ENCODE measurements at regions not wholly inside any gene's neighbourhood (a gene's known extent, or its start where the extent isn't known, plus 50 kb on each side); places are given as distances from the start of the nearest gene placed in this dataset.

DNA sequence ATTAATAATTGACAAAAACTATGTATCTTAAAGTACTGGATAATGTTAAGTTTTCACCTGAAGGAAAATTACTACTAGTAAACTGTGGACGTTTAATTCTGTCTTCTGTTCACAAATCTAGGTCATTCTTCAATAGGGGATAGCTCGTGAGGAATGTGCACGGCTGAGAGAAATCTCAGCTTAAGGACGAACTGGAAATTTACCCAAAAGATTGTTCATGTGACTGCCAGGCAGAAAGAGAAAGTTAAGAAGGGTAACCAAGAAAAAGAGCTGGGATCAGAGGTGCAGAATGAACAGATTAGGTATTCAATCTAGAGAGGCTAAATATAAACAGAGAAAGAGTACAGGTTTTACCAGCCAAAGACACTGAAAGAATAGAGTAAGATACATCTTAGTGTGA, 245.3 kb downstream of the CASP12 start:
- DNase-seq: no peak

DNA sequence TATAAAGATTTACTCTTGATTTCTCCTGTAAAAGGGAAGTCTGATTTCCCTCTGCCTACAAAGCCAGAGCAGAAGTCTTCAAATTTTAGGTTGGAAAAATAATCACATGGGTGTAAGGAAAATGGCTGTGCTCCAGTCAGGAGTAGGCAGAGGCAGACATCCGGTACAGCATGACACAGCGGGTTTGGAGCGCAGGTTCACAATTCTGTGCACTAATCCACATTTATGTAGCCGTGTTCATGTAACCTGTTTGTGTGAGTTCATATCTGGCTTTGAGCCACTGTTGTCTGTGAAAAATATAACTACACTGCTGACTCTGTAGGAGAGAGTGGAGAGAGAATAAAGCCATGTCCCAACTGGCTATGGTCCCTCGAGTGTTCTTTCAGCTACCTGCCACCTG, 248.0 kb downstream of the CASP12 start:
- DNase-seq: no peak

DNA sequence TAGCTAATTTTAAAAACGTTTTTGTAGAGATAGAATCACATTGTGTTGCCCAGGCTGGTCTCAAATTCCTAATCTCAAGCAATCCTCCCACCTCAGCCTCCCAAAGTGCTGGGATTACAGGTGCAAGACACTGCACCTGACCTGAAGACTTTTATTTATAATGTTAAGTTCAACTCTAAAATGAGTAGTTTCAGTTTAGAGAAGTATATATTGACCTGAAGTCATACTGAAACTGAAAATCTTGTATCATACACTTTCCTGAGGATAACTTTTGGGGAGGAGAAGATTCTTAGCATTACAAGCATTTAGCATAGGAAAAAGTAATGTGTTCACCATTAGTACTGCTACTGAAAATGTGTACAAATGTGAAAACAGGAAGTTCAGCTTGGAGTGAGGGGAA, 249.3 kb downstream of the CASP12 start:
- DNase-seq: no peak

DNA sequence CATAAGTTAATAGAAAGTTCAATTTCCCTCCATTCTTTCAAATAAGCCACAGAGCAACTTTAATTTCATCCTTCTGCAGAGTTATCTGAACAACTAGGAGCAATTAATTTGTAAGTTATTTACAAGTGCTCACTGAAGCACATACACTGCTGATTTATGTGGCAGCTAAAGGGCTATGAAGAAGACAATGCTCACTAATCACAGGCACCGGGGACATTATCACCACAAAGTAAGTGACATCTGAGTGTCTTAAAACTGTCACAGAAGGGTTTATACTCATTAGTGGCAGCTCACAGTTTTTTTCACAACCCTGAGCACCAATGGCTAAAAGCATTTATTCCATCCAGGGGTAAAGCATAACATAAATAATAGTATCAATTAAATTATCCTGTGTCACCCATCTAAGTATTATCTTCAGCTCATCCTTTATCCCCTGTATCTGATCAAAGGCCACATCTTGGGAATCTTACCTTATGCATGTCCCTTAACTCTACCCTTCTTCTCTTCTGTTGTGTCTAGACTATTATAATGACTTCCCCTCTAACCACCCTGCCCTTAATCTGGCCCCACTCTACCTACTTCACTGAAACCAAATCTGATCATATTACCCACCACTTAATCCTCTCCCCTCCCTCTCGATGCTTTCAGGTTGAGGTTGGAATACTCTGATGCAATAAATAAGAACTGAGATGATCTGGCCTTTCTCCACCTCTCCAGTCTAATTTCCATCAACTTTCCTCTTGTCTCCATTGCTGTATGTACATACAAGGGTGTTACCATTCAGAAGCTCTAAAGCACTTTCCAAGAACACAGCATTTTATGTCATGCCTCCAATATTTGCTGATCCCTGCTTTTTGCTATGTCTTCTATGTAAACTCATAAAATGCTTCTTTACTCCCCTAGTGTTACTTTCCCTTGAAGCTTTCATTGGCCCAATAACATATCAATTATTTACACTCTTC, 252.7 kb downstream of the CASP12 start:
- no peak for DNase-seq

DNA sequence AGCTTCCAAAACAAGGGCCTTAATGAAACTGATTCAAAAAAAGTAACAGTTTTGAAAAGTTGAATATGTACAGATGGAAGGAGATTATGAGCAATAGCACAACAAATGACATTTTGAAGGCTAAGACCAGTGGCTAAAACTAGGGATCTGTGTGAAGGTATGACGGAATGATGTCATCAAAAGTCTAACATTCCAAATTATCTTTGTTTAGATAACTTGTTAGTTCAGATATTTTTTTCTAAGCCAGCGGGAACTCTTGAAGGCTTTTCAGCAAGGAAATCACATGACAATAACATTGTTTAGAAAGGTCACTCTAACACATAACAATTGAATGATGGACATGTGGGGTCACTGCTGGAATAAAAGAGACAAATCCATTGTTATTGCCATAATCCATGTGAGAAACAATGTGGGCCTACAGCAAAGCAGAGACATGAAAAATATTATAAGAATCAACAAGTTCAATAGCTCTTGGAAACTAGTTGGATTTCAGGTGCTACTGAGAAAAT, 260.5 kb downstream of the CASP12 start:
- DNase-seq: no peak

DNA sequence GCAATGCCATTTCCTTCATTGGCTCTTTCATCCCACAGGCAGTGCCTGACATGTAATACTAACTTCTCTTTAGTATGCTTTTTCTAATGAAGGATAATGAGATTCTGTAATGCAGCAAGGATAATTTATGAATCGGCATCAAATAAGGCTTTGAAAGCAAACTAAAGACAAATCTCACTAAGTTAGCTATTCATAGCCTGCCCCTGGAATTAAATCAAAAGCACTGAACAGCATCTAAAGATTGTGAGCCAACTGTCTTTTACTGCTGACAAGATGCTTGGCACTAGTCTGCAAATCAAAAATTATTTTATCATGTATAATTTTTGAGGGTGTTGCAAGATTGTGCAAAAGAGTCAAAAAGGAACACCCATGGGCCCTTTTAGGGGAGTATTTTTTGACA, 265.0 kb downstream of the CASP12 start:
- DNase-seq: no peak

DNA sequence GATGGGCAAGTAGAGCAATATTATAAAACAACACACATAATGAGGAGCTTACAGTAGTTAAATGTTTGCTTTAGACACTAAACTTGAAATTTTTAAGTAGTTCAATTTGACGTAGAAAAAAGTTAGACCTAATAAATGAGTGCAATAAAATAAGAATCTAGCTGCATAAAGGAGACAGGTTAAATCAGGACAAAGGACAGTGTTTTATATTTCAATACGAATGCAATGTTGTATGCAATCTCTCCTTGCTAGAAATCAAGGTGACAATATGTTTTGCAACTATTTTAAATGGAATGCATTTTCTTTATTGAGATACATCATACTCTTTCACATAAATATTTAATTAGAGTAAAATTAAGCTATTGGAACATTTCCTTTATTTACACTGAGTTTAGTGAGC, 267.9 kb downstream of the CASP12 start:
- no peak for DNase-seq

DNA sequence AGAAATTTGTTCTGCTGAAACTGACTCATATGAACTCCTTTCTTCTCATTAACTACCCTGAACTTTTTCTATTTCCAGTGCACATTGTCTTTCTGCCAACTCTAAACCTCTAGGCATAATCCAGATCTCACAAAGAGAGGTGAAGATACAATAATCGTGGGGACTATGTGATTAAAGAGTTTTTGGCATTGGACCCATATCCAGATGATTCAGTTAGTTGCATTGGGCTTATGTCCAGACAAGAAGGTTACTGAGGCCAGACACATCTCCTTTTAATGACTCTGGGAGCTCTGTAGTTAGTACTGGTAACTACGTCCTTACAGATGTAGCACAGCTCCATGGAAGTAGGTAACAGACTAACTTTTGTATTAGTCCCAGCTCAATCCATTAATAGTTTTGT, 273.0 kb downstream of the CASP12 start:
- no peak for DNase-seq

DNA sequence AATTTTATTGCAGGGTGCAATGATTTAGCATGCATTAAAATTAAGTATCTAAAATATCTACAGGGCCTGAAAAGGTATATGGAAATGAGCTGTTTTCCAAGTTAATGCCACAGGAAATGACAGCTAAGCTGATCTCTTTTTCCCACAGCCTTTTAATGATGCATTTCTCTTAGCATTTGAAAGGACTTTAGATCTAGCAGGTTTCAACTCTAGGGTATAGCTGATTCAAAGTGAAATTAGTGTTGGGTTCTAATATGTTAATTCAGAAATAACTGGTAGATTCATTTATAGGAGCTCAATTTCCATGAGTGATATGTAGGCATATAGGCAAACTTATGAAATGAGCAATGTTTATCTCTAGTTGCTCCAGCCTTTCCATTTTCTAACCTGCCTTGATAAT, 274.2 kb downstream of the CASP12 start:
- no peak for DNase-seq

DNA sequence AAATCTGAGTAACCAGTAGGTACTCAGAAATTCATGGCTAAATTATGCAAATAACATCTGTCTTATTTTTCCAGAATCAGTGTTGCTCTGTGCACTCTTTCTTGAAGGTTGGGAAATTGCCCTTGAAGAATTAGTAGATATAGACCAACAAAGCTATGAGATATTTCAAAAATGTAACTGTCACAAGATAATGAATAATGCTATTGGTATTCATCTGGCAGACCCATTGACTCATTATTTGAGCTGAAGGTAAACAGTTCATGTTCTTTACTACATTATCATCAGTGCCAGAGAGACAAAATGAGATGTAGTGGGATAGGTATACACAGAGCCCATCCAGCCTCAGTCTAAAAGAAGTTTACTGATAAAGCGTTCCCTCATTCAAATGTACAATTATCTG, 274.7 kb downstream of the CASP12 start:
- no peak for DNase-seq

DNA sequence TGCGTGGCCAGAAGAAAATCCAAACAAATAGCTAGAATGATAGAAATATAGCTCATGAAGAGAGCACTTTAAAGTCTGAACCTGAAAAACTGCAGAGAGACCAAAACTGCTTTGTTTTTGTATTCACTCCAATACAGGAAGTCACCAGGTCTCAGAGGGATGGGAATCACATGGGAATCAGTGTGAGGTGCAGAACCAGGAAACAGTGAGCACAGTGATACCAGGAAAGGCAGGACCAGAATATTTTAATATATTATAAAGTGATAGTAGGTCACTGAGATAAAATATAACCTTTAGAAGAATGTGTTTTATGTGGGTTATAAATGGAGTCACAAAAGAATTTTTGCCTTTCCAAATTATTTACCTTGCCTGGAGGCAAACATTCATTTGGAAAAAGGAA, 277.3 kb downstream of the CASP12 start:
- DNase-seq: no peak

DNA sequence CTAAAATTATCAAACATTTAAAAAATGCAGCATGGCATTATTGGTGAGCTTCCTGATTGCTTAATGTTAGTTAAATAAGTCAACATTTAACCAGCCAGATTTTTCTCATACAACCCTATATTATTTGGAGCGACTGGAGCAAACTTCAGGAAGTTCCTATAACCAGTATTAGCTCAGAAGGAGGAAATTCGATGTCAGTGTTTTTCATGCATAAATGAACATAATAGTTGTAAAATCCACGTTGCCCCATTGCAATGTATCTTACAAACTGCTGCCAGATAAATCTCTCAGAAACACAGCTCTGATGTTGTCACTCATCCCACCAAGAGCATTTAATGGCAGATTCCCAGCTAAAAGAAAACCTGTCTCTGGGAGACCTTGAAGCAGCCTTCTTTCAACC, 278.5 kb downstream of the CASP12 start:
- no peak for DNase-seq

DNA sequence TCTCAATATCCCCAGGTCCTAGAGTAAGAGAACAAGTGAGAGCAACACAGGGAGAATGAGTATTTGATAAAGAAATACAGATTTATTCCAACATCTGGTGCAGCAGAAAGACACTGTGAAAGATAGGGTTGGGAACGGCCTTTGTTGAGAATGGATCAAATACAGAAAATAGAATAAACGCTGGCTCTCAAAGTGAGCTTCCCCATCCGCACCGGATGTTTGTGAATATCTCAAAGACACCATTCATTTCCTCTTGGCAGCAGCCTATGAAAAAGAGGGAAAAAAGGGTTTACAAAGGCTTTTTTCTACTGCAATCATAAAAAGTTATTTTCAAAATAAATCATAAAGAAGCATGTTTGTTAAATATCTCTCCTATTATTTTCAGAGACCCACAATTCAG, 279.3 kb downstream of the CASP12 start:
- no peak for DNase-seq

DNA sequence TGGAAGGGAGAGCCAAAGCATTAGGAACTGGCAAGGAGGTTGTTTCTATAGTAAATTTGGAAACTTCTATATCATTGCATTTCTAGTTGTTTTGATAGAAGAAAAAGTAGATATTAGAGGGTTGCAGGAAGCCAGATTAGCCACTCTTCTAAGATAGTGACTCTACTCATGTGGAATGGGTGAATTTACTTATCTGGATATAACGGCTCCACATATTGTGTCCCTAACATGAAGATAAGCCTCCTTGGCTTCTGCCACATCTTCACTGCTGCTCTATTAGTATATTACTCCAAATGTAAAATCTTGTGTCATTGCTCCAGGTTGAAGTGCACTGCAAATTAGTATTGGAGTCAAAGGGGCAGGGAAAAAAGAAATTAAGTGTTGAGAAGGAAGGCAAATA, 283.3 kb downstream of the CASP12 start:
- no peak for DNase-seq

DNA sequence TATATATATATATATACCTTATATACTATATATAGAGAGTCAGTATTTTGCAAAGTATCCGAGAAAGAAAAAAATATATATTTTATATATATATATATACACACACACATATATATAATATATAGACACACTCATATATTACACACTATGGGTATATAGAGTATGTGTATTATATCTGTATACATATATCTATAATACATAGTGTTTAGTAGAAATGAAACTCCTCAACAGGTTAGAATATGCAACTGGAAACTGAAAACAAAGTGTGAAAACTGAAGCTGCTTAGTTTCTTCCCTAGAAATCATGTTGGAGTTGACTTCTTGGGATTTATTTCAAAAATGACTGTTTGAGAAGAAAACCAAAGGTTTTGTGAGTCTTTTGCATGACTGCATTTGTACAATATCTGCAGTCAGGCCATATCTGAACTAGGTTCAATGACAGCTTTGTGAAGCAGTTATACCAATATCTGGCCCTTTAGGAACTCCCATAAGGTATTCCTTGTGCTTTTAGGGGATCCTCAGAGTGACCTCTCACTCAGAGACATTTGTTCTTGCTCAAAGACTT, 284.1 kb downstream of the CASP12 start:
- DNase-seq: no peak

DNA sequence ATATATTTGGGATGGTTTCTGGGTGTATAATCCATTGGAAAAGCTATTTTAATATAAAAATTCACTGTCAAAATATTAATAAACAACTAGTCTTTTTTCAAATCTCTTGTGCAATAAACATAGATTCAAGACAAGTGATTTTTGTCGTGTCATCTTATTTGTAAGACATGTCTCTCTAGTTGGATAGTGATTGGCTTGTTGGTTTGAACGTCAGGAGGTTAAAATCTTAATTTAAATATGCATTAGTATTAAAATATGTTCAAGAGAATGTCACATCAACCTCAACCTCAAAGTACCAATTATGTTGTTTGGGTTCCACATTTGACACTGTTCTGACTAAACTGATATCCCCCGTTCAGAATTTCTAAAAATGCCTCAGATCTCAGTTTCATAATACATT, 287.6 kb downstream of the CASP12 start:
- DNase-seq: no peak

DNA sequence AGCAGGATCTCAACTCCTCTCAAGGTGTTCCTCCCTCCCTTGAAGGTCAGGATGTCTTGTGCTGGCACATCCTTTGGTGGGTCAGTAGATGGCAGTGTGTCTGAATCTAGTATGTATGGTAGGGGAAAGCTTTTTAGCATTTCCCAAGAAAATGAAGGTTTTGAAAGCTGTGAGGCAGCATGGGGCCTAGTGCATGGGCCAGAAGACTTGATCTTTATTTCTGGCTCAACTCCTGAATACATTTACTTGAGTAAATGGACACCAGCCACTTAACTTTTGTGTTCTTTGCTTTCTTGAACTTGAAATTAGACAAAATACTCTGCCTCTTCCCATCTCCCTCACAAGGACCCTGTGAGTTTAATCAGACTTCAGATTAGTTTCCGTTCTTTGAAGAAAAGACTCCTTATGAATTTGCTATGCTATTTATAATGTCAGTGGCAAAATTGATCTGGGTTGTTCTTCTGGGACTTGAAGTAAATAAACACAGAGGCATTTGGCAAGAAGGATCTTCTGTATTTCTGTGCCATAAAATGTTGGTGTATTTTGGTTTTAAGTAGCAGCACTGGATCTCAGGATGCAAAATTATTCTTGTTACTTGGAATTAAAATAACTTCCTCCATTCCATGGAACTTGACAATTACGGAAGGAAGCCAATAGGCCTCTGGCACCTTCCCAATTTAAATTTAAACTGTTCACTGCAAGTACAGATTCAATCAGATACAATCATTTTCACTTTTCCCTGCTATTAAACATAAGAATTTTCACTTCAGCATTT, 288.8 kb downstream of the CASP12 start:
- peak; percentile 16 for DNase-seq

DNA sequence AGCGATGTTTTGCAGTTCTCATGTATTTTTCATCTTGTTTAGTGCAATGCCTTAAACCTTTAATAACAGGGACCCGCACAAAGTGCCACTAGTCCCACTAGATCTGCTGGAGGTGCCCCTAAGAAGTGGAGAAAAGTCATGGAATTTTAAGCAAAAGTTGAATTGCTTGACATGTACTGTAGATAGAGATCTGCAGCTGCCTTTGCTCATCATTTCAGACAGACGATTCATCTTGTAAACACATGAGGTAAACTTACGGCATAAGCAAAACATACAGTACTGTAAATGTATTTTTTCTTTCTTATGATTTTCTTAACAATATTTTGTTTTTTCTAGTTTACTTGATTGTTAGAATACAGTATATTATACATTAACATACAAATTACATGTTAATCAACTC, 295.6 kb downstream of the CASP12 start:
- DNase-seq: no peak

DNA sequence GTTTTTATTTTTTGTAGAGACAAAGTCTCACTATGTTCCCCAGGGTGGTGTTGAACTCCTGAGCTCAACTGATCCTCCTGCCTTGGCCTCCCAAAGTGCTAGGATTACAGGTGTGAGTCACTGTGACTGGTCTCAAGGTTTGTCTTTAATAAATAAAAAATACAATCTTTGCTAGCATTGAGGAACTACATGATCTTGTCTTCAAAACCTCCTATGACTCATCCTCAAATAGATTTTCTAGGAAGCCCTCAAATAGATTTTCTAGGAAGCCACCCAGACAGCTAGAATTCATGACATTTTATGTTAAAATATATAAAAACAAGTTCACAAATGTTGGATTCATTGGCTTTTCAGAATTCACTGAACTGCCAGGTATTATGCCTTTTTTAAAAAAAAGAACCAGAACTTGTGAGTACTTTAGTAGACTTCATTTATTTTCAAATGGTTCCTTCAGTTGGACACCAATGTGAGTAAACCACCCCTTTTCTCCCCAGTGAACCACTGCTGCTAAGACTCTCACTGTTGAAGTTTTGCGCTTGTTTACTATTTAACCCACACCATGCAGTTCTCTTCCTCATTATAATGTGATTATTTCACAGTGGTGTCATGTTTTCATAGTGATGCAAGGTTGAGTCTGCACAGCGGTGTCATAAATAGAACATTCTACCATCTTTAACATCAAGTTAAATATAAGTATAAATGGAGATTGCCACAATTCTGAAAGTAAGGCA, 303.9 kb downstream of the CASP12 start:
- no peak for DNase-seq

DNA sequence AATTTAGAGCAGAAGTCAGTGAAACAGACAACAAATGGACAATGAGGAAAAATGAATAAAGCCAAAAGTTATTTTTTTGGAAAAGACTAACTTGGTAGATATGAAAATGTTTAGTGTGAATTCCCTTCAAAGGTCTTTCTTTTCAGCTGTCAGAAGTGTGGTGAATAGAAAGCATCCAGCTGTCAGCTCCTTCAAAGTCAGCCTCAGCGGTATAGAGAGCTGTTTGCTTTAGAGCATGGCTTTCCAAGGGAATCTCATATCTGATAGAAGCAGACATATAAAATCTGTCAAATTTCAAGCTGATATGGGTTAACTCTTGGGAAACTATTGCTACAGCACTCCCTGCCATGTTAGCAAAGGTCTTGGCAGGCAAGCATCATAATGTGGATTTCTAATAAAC, 309.3 kb downstream of the CASP12 start:
- no peak for DNase-seq

DNA sequence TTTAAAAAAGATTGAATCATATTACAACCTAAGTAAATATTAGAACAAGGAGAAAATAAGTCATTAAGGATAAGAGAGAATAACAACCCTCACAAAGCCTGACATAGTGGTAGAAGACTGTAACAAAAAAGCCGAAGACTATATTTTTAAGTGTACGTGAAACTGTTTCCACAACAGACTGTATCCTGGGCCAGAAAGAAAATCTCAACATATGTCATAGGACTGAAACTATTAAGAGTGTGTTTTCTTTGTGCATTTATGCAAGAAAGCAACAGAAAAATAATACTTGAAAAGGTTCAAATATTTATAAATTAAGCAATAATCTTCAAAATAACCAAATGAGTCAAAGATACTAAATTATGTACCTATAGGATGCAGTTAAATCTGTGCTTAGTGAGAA, 309.8 kb downstream of the CASP12 start:
- DNase-seq: no peak

DNA sequence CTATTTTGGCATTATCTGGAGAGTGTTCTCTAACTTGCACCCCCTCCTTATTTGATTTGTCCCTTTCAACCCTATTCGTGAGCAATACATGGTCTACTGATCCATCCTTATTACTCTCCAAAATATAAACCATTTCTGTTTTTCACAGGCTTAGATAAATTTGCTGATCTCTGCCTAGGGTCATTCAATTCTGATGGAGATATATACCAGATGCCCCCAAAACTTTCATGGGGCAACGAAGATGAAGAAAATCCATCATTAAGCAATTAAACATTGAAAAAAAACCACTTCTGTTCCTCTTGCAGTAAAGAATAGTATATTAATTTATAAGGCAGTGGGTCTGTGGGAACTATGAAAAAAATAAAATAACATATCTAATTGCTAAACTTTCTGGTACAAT, 313.4 kb downstream of the CASP12 start:
- no peak for DNase-seq

DNA sequence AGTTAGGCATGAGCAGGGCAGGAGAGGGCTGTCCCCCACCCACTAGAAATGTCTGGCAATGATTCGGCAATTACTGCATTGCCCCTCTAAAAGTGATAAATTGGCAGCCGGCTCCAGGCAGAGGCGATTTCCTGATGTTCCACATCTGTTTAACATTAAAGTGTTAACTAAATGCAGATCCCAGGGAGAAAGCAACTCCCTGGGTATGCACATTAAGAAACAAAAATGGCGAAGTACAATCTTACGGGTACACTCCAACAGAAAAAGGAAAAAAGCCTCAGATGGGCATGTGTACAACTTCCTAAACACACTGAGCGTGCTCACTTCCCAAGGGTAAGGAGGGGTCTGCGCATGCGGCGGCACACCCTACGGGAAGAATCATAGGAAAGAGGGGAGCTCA, 314.4 kb downstream of the CASP12 start:
- DNase-seq: no peak

Data from NCI-H1417 treated with DMSO at 0.1 percent for 48 hours (cell line).